ENCODE measurements at regions not wholly inside any gene's neighbourhood (a gene's known extent, or its start where the extent isn't known, plus 50 kb on each side); places are given as distances from the start of the nearest gene placed in this dataset.

GRCh38 chr18:43396266-43396665 lies 119.0 kb upstream of the SYT4 start (continued):
- TF ChIP-seq, protein P1, sequence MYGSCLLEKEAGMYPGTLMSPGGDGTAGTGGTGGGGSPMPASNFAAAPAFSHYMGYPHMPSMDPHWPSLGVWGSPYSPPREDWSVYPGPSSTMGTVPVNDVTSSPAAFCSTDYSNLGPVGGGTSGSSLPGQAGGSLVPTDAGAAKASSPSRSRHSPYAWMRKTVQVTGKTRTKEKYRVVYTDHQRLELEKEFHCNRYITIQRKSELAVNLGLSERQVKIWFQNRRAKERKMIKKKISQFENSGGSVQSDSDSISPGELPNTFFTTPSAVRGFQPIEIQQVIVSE (CRISPR knock-in tag; IDR thresholded peaks at IDR 0.05; ENCODE audit: borderline replicate concordance): no peak
- TF ChIP-seq ZNF232 (CRISPR knock-in tag; IDR thresholded peaks at IDR 0.05): no peak
- TF ChIP-seq JUN (CRISPR knock-in tag; IDR thresholded peaks at IDR 0.05): no peak
- TF ChIP-seq, protein P2, sequence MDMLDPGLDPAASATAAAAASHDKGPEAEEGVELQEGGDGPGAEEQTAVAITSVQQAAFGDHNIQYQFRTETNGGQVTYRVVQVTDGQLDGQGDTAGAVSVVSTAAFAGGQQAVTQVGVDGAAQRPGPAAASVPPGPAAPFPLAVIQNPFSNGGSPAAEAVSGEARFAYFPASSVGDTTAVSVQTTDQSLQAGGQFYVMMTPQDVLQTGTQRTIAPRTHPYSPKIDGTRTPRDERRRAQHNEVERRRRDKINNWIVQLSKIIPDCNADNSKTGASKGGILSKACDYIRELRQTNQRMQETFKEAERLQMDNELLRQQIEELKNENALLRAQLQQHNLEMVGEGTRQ (CRISPR knock-in tag; IDR thresholded peaks at IDR 0.05): no peak
- TF ChIP-seq, protein P3, sequence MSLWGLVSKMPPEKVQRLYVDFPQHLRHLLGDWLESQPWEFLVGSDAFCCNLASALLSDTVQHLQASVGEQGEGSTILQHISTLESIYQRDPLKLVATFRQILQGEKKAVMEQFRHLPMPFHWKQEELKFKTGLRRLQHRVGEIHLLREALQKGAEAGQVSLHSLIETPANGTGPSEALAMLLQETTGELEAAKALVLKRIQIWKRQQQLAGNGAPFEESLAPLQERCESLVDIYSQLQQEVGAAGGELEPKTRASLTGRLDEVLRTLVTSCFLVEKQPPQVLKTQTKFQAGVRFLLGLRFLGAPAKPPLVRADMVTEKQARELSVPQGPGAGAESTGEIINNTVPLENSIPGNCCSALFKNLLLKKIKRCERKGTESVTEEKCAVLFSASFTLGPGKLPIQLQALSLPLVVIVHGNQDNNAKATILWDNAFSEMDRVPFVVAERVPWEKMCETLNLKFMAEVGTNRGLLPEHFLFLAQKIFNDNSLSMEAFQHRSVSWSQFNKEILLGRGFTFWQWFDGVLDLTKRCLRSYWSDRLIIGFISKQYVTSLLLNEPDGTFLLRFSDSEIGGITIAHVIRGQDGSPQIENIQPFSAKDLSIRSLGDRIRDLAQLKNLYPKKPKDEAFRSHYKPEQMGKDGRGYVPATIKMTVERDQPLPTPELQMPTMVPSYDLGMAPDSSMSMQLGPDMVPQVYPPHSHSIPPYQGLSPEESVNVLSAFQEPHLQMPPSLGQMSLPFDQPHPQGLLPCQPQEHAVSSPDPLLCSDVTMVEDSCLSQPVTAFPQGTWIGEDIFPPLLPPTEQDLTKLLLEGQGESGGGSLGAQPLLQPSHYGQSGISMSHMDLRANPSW (CRISPR knock-in tag; conservative IDR thresholded peaks at IDR 0.05; ENCODE audit: low read depth): no peak
- no peak for TF ChIP-seq PREB (CRISPR knock-in tag; IDR thresholded peaks at IDR 0.05; ENCODE audit: borderline replicate concordance)
- no peak for TF ChIP-seq JAZF1 (CRISPR knock-in tag; IDR thresholded peaks at IDR 0.05)
- no peak for TF ChIP-seq MYBL2 (CRISPR knock-in tag; IDR thresholded peaks at IDR 0.05)

- no peak for ATAC-seq
- DNase-seq (ENCODE audit: low spot score): no peak
- ChIA-PET POLR2A (no interaction called here), CTCF (no interaction called here)
- Mint-ChIP-seq H3K4me1 (peaks cover 5% of the 10 kb centered on the region), H3K4me3 (no peak overlapping the region), H3K9me3 (peaks cover 37% of the 10 kb centered on the region), H3K27me3 (ENCODE audit: low read depth) (no peaks in the 10 kb centered on the region), H3K27ac (no peak overlapping the region), H3K36me3 (no peaks in the 10 kb centered on the region)
- TF ChIP-seq ELF4 (CRISPR knock-in tag; IDR thresholded peaks at IDR 0.05; ENCODE audit: low read depth) (no peak), MYBL2 (CRISPR knock-in tag; IDR thresholded peaks at IDR 0.05) (no peak), SOX15 (CRISPR knock-in tag; IDR thresholded peaks at IDR 0.05) (no peak)
Observed at GRCh38 chr18:43398601-43399000, 121.3 kb upstream of the SYT4 start.

GRCh38 chr18:43405097-43405496 lies 127.8 kb upstream of the SYT4 start:
- Mint-ChIP-seq H3K27me3 (ENCODE audit: low read depth) (no peaks in the 10 kb centered on the region), H3K36me3 (no peaks in the 10 kb centered on the region), H3K4me3 (no peak overlapping the region), H3K4me1 (peaks cover 2% of the 10 kb centered on the region; the same call in 1 of the 2 replicates), H3K27ac (no peak overlapping the region), H3K9me3 (peaks cover 28% of the 10 kb centered on the region)
- CTCF ChIA-PET: interaction anchor here (0.9 kb wide), 1 partner anchor 16 kb away, joined by 5 read pairs; no protein-coding TSS in a partner anchor
- POLR2A ChIA-PET: no interaction called here
- no peak for ATAC-seq
- DNase-seq (ENCODE audit: low spot score): no peak
- TF ChIP-seq FOXK1 (CRISPR knock-in tag; IDR thresholded peaks at IDR 0.05): no peak
- TF ChIP-seq, protein P4, sequence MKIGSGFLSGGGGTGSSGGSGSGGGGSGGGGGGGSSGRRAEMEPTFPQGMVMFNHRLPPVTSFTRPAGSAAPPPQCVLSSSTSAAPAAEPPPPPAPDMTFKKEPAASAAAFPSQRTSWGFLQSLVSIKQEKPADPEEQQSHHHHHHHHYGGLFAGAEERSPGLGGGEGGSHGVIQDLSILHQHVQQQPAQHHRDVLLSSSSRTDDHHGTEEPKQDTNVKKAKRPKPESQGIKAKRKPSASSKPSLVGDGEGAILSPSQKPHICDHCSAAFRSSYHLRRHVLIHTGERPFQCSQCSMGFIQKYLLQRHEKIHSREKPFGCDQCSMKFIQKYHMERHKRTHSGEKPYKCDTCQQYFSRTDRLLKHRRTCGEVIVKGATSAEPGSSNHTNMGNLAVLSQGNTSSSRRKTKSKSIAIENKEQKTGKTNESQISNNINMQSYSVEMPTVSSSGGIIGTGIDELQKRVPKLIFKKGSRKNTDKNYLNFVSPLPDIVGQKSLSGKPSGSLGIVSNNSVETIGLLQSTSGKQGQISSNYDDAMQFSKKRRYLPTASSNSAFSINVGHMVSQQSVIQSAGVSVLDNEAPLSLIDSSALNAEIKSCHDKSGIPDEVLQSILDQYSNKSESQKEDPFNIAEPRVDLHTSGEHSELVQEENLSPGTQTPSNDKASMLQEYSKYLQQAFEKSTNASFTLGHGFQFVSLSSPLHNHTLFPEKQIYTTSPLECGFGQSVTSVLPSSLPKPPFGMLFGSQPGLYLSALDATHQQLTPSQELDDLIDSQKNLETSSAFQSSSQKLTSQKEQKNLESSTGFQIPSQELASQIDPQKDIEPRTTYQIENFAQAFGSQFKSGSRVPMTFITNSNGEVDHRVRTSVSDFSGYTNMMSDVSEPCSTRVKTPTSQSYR (CRISPR knock-in tag; IDR thresholded peaks at IDR 0.05): no peak
- no peak for TF ChIP-seq RORB (CRISPR knock-in tag; IDR thresholded peaks at IDR 0.05)
- TF ChIP-seq ZNF219 (CRISPR knock-in tag; IDR thresholded peaks at IDR 0.05; ENCODE audit: borderline replicate concordance): no peak
- TF ChIP-seq NFATC4 (CRISPR knock-in tag; IDR thresholded peaks at IDR 0.05): no peak
- TF ChIP-seq ZNF416 (CRISPR knock-in tag; IDR thresholded peaks at IDR 0.05): no peak
- TF ChIP-seq, protein P5, sequence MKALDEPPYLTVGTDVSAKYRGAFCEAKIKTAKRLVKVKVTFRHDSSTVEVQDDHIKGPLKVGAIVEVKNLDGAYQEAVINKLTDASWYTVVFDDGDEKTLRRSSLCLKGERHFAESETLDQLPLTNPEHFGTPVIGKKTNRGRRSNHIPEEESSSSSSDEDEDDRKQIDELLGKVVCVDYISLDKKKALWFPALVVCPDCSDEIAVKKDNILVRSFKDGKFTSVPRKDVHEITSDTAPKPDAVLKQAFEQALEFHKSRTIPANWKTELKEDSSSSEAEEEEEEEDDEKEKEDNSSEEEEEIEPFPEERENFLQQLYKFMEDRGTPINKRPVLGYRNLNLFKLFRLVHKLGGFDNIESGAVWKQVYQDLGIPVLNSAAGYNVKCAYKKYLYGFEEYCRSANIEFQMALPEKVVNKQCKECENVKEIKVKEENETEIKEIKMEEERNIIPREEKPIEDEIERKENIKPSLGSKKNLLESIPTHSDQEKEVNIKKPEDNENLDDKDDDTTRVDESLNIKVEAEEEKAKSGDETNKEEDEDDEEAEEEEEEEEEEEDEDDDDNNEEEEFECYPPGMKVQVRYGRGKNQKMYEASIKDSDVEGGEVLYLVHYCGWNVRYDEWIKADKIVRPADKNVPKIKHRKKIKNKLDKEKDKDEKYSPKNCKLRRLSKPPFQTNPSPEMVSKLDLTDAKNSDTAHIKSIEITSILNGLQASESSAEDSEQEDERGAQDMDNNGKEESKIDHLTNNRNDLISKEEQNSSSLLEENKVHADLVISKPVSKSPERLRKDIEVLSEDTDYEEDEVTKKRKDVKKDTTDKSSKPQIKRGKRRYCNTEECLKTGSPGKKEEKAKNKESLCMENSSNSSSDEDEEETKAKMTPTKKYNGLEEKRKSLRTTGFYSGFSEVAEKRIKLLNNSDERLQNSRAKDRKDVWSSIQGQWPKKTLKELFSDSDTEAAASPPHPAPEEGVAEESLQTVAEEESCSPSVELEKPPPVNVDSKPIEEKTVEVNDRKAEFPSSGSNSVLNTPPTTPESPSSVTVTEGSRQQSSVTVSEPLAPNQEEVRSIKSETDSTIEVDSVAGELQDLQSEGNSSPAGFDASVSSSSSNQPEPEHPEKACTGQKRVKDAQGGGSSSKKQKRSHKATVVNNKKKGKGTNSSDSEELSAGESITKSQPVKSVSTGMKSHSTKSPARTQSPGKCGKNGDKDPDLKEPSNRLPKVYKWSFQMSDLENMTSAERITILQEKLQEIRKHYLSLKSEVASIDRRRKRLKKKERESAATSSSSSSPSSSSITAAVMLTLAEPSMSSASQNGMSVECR (CRISPR knock-in tag; IDR thresholded peaks at IDR 0.05; ENCODE audit: borderline replicate concordance): no peak
- TF ChIP-seq SMAD4 (CRISPR knock-in tag; IDR thresholded peaks at IDR 0.05): no peak
- no peak for TF ChIP-seq JUN (CRISPR knock-in tag; IDR thresholded peaks at IDR 0.05)
- TF ChIP-seq TEAD1 (CRISPR knock-in tag; IDR thresholded peaks at IDR 0.05): no peak
- TF ChIP-seq TEAD4 (CRISPR knock-in tag; IDR thresholded peaks at IDR 0.05): no peak
- TF ChIP-seq SP1 (CRISPR knock-in tag; conservative IDR thresholded peaks at IDR 0.05): no peak
